A549 (cell line): ENCODE measurements at regions not wholly inside any gene's neighbourhood (a gene's known extent, or its start where the extent isn't known, plus 50 kb on each side); places are given as distances from the start of the nearest gene placed in this dataset.

ENCODE experiments used
- ATAC-seq, 2 experiments: fragments of 200-7000 bp in 1 of 2; fragments of >200 bp in 1 of 2; cut with Nextera tagmentation in 1 of 2; cut with Tn5 transposase in 1 of 2; 3 replicates each; pipeline versions ENCODE4 v1.8.0 to v1.9.1; 2018 to 2020; ENCODE audit warnings: mild to moderate bottlenecking in 1 of 2, moderate library complexity in 1 of 2
- CTCF ChIA-PET: fragments of 300-600 bp; sonication (Branson Sonifier 250); formaldehyde crosslinking; extraction: SDS; loops from one replicate; lab custom pipeline; 2021; ENCODE audit warnings: antibody characterized with exemption, inconsistent platforms; lab: Yijun Ruan, JAX
- POLR2A ChIA-PET: fragments of 350-600 bp; formaldehyde crosslinking; extraction: SDS; loops from one replicate; lab custom pipeline; 2021; ENCODE audit warnings: antibody characterized with exemption, inconsistent platforms; lab: Yijun Ruan, JAX
- DNase-seq, 2 experiments: peaks; one replicate each; pipeline versions ENCODE4 v3.0.0 to v3.0.0-alpha.2; 2011 to 2016; ENCODE audit warnings: low read depth in 1 of 2, low spot score in 1 of 2
- FAIRE-seq: peaks from 2 replicates; lab custom pipeline; 2011; peaks lifted over from hg19 to GRCh38; lab: Jason Lieb, UNC
- H3K27ac ChIP-seq, 2 experiments: fragments of >200 bp; sonication (Bioruptor Twin); formaldehyde crosslinking; 3 replicates each; pipeline ENCODE4 v1.5.1; 2016 to 2017
- H3K4me1 ChIP-seq: fragments of >200 bp; sonication (Bioruptor Twin); formaldehyde crosslinking; 3 replicates; pipeline ENCODE4 v1.6.1; 2016
- H3K4me2 ChIP-seq: fragments of >200 bp; sonication (Bioruptor Twin); formaldehyde crosslinking; 3 replicates; pipeline ENCODE4 v1.6.1; 2016
- H3K4me3 ChIP-seq: fragments of >200 bp; sonication (Bioruptor Twin); formaldehyde crosslinking; 3 replicates; pipeline ENCODE4 v1.5.1; 2016
- H3K9me3 ChIP-seq: fragments of >200 bp; sonication (Bioruptor Twin); formaldehyde crosslinking; 3 replicates; pipeline ENCODE4 v1.6.1; 2016
- CHD4 ChIP-seq: fragments of 200-600 bp; sonication (generic); IDR thresholded peaks from 2 replicates; pipeline ENCODE4 v1.6.1; 2016; ENCODE audit warnings: antibody characterized with exemption, mild to moderate bottlenecking, borderline replicate concordance
- ESRRA ChIP-seq: fragments of 150-350 bp; IDR thresholded peaks from 2 replicates; pipeline ENCODE4 v1.6.1; 2014; ENCODE audit warnings: mild to moderate bottlenecking, low read length, borderline replicate concordance
- FOSB ChIP-seq: fragments of 250-450 bp; sonication (Bioruptor Pico); IDR thresholded peaks from 2 replicates; pipeline ENCODE4 v1.5.0; 2020; ENCODE audit warnings: mild to moderate bottlenecking, moderate library complexity
- FOSL2 ChIP-seq, 2 experiments: fragments of 450-650 bp in 1 of 2; fragments of >200 bp in 1 of 2; sonication (Bioruptor Twin) in 1 of 2; formaldehyde crosslinking; IDR thresholded peaks; 2 replicates each; pipeline versions ENCODE4 v1.5.0 to v1.6.1; 2016 to 2020; ENCODE audit warnings: mild to moderate bottlenecking in 1 of 2, moderate library complexity in 1 of 2
- HOXB13 ChIP-seq: fragments of 250-450 bp; sonication (Bioruptor Pico); IDR thresholded peaks from 2 replicates; pipeline ENCODE4 v1.5.0; 2020; ENCODE audit warnings: low read depth, mild to moderate bottlenecking, moderate library complexity
- JUNB ChIP-seq: fragments of >200 bp; sonication (Bioruptor Twin); formaldehyde crosslinking; IDR thresholded peaks from 2 replicates; pipeline ENCODE4 v1.6.1; 2016
- KDM1A ChIP-seq: fragments of 200-600 bp; sonication (generic); IDR thresholded peaks from 2 replicates; pipeline ENCODE4 v1.6.1; 2016; ENCODE audit warnings: low read depth, mild to moderate bottlenecking
- KDM5A ChIP-seq: fragments of 200-600 bp; sonication (generic); IDR thresholded peaks from 2 replicates; pipeline ENCODE4 v1.6.1; 2016; ENCODE audit warnings: antibody characterized with exemption, mild to moderate bottlenecking
- MAZ ChIP-seq: fragments of 150-350 bp; IDR thresholded peaks from 2 replicates; pipeline ENCODE4 v1.6.1; 2014; ENCODE audit warnings: antibody characterized with exemption, low read depth, low read length, borderline replicate concordance
- NFE2L2 ChIP-seq: fragments of 150-350 bp; conservative IDR thresholded peaks from 2 replicates; pipeline ENCODE4 v1.6.1; 2014; ENCODE audit warnings: low read length
- PHF8 ChIP-seq: fragments of 200-600 bp; sonication (generic); IDR thresholded peaks from 2 replicates; pipeline ENCODE4 v1.6.1; 2016; ENCODE audit warnings: low read depth, mild to moderate bottlenecking, antibody characterized with exemption, moderate library complexity, borderline replicate concordance
- RAD21 ChIP-seq, 2 experiments: fragments of >200 bp in 1 of 2; sonication (Bioruptor Twin) in 1 of 2; formaldehyde crosslinking in 1 of 2; IDR thresholded peaks in 1 of 2; conservative IDR thresholded peaks in 1 of 2; 2 replicates in 1 of 2; 3 replicates in 1 of 2; pipeline ENCODE4 v1.6.1; 2012 to 2018; ENCODE audit warnings: inconsistent platforms in 1 of 2
- RCOR1 ChIP-seq: fragments of 150-350 bp; IDR thresholded peaks from 2 replicates; pipeline ENCODE4 v1.6.1; 2014; ENCODE audit warnings: antibody characterized with exemption, low read length, low read depth
- RFX5 ChIP-seq: fragments of 450-650 bp; IDR thresholded peaks from 2 replicates; pipeline ENCODE4 v1.7.1; 2014; ENCODE audit warnings: antibody characterized with exemption, mild to moderate bottlenecking, moderate library complexity
- SMC3 ChIP-seq: fragments of >200 bp; sonication (Bioruptor Twin); formaldehyde crosslinking; IDR thresholded peaks from 3 replicates; pipeline ENCODE4 v1.6.1; 2018; ENCODE audit warnings: inconsistent platforms
- TP53 ChIP-seq: fragments of 250-450 bp; sonication (Bioruptor Pico); IDR thresholded peaks from 2 replicates; pipeline ENCODE4 v1.5.0; 2021; ENCODE audit warnings: mild to moderate bottlenecking, moderate library complexity
- WGBS: methylation state at CpG from one replicate; pipeline ENCODE4 v1.1.6; 2017; ENCODE audit errors: missing lambda C conversion rate; 5-methylcytosine and 5-hydroxymethylcytosine counted together
- TF ChIP-seq, protein P1 (sequence below): IDR thresholded peaks from 2 replicates; pipeline ENCODE4 v1.6.1; 2012
- TF ChIP-seq, protein P2 (sequence below): IDR thresholded peaks from 2 replicates; pipeline ENCODE4 v1.6.1; 2012; ENCODE audit warnings: low read depth, borderline replicate concordance
- TF ChIP-seq, protein P3 (sequence below): fragments of >200 bp; sonication (Bioruptor Twin); formaldehyde crosslinking; IDR thresholded peaks from 2 replicates; pipeline ENCODE4 v1.6.1; 2016

DNA sequence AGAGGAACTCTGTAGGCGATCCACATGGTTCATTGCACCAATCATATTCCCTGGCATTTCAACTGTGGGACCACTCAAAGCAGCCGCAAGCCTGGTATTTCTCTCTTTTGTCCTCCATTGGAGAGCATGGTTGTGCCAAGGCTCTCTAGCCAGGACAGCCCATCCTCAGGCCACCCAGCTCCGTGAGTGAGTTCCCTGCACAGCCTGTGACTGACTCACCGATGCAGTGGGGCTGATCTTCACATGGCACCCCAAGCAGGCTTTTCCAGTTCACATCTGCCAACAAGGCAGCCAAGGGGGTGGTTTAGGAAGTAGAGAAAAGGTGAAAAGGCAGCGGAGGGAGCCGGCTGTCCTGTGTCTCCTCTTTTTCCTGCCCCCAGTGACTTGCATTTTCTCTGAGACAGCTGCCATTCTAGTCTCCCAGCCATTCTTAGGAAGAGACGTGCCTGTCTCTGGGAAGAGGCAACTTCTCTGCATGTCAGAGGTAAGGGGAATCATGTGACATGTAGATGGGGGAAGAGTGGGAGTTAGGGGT is 69.2 kb downstream of the MID1IP1 start:
- ChIA-PET POLR2A (no interaction called here), CTCF (no interaction called here)
- 74% methylated on average over 6 of the region's 7 CpGs for WGBS
- Histone ChIP-seq H3K4me2 (no peak overlapping the region), H3K4me3 (no peak overlapping the region), H3K9me3 (no peaks in the 10 kb centered on the region), H3K4me1 (no peaks in the 10 kb centered on the region), H3K27ac (no peak overlapping the region)
- no peak for DNase-seq
- TF ChIP-seq KDM1A (no peak), KDM5A (no peak)
- FAIRE-seq = no peak
- no peak for ATAC-seq

DNA sequence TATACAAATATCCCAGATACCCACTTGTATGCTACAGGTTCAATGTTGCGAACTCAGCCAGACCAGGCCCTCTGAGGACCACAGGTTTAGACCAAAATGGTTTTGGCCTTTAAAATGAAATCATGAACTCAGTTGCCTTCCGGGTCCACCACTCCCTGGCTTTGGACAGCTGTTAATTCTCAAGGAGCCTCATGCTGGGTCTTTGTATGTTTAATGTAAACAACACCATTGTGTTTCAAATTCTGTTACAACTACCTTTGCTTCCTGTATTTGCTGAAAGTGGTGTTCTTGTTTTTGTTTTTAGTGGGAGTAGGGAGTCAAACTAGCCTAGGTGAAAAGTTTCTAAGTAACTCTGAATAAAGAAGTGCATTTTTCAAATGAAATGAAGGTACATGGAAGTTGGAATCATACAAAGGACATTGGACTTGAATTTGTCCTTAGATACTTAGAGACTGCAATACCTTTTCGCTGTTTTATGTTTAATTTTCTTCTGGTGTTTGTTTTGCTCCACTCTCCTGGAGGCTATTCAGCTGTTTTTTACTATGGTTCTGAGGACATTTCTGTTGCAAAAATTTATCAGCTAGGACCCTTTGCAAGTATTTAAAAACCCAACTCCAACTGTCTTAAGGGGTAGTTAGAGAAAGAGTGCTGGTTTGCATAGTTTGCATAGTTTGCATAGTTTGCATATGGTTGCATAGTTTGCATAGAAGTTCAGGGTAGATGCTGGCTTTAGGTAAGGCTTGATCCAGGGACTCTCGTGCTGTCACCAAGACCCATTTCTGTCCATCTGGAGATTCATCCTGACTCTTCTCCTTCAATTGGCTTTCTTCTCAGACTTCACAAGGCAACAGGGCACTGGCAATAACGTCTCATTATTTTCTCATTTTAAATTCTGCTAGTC is 70.1 kb downstream of the MID1IP1 start:
- Histone ChIP-seq H3K4me1 (no peaks in the 10 kb centered on the region), H3K4me2 (no peak overlapping the region), H3K4me3 (no peak overlapping the region), H3K27ac (no peak overlapping the region), H3K9me3 (no peaks in the 10 kb centered on the region)
- 58% methylated on average over 5 of the region's 5 CpGs for WGBS
- CTCF ChIA-PET = interaction anchor here (1.4 kb wide), 1 partner anchor 103 kb away, joined by 4 read pairs; no protein-coding TSS in a partner anchor
- ATAC-seq (no peak), FAIRE-seq (no peak), DNase-seq (no peak)
- POLR2A ChIA-PET = no interaction called here
- no peak for TF ChIP-seq ESRRA

DNA sequence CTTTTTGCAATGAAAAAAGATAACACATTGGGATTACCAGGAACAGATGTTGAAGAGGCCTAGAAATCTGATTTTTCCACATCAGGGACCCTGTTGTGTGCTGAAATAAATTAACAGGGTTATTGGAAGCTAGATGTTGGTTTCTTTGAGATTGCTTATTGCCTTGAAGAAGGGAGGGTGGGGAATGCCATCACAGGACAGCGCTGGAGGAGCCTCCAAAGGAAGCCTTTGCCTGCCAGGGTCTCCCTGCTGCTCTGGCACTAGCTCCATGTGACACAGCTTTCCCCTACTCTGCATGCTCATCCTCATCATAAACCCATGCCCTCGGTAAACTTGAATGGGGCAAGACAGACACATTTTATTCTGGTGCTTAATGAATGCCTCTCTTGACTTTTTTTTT is 76.1 kb downstream of the MID1IP1 start:
- POLR2A ChIA-PET = no interaction called here
- Histone ChIP-seq H3K4me2 (no peak overlapping the region), H3K27ac (no peak overlapping the region), H3K4me3 (no peak overlapping the region), H3K4me1 (0 out of 3 replicates have a peak, but pooled peaks cover 4% of the 10 kb centered on the region), H3K9me3 (no peaks in the 10 kb centered on the region)
- ATAC-seq (no peak), FAIRE-seq (no peak), DNase-seq (no peak)
- CTCF ChIA-PET = no interaction called here
- TF ChIP-seq RFX5 (no peak), CHD4 (no peak), TP53 (CRISPR knock-in tag) (no peak), RAD21 (conservative IDR thresholded peaks at IDR 0.05 in 1 of 2, IDR thresholded peaks at IDR 0.05 in 1 of 2) (no peak), PHF8 (no peak), HOXB13 (CRISPR knock-in tag) (no peak), NFE2L2 (no peak), MAZ (no peak), SMC3 (no peak), KDM1A (no peak), ESRRA (no peak), FOSB (CRISPR knock-in tag) (no peak), KDM5A (no peak), RCOR1 (no peak), FOSL2 (IDR thresholded peaks at IDR 0.05) (no peak), FOSL2 (CRISPR knock-in tag; IDR thresholded peaks at IDR 0.05) (no peak), JUNB (no peak)
- TF ChIP-seq, protein P1, sequence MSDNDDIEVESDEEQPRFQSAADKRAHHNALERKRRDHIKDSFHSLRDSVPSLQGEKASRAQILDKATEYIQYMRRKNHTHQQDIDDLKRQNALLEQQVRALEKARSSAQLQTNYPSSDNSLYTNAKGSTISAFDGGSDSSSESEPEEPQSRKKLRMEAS = no peak
- TF ChIP-seq, protein P2, sequence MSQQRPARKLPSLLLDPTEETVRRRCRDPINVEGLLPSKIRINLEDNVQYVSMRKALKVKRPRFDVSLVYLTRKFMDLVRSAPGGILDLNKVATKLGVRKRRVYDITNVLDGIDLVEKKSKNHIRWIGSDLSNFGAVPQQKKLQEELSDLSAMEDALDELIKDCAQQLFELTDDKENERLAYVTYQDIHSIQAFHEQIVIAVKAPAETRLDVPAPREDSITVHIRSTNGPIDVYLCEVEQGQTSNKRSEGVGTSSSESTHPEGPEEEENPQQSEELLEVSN = no peak
- TF ChIP-seq, protein P3, sequence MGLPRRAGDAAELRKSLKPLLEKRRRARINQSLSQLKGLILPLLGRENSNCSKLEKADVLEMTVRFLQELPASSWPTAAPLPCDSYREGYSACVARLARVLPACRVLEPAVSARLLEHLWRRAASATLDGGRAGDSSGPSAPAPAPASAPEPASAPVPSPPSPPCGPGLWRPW = no peak
- WGBS = 68% methylated on average over 2 of the region's 2 CpGs
